Sigmoid colon (tissue), 6 donors: ENCODE measurements at regions not wholly inside any gene's neighbourhood (a gene's known extent, or its start where the extent isn't known, plus 50 kb on each side); places are given as distances from the start of the nearest gene placed in this dataset.
A peak's percentile ranks its signal among the peaks of the same experiment; 100 is the strongest.

Experiments used
- DNase-seq: peaks from one replicate; pipeline ENCODE4 v3.0.0-alpha.2; 2019
- H3K27ac ChIP-seq, 4 donors: fragments of 200-600 bp; sonication (generic); one replicate each; pipeline ENCODE4 v1.5.1; 2016 to 2019; ENCODE audit warnings: mild to moderate bottlenecking in 1 of 4
- H3K27me3 ChIP-seq, 3 donors: fragments of 200-600 bp; sonication (generic); one replicate each; pipeline ENCODE4 v1.5.1; 2019; ENCODE audit warnings: mild to moderate bottlenecking in 1 of 3
- H3K36me3 ChIP-seq, 4 donors: fragments of 200-600 bp; sonication (generic); one replicate each; pipeline ENCODE4 v1.5.1; 2016 to 2019
- H3K4me1 ChIP-seq, 4 donors: fragments of 200-600 bp; sonication (generic); one replicate each; pipeline ENCODE4 v1.5.1; 2017 to 2019
- H3K4me3 ChIP-seq, 4 donors: fragments of 200-600 bp; sonication (generic); one replicate each; pipeline ENCODE4 v1.5.1; 2017 to 2019; ENCODE audit warnings: mild to moderate bottlenecking in 2 of 4, moderate library complexity in 1 of 4
- H3K9me3 ChIP-seq, 4 donors: fragments of 200-600 bp in 3 of 4; sonication (generic) in 3 of 4; one replicate each; pipeline versions ENCODE4 v1.5.1 to v1.6.1; 2013 to 2019
- CTCF ChIP-seq, 4 experiments: fragments of 450-650 bp in 3 of 4; fragments of 200-600 bp in 1 of 4; IDR thresholded peaks; one replicate each; pipeline ENCODE4 v1.5.1; 2016 to 2019; ENCODE audit warnings: antibody characterized with exemption in 4 of 4, mild to moderate bottlenecking in 3 of 4, moderate library complexity in 2 of 4
- EP300 ChIP-seq, 4 donors: sonication (generic); formaldehyde crosslinking; IDR thresholded peaks; one replicate each; pipeline ENCODE4 v1.6.1; 2017; ENCODE audit warnings: antibody characterized with exemption in 4 of 4
- POLR2A ChIP-seq, 2 donors: fragments of 450-650 bp; IDR thresholded peaks; one replicate each; pipeline ENCODE4 v1.6.1; 2016; ENCODE audit warnings: antibody characterized with exemption in 2 of 2, mild to moderate bottlenecking in 2 of 2, moderate library complexity in 2 of 2
- POLR2AphosphoS5 ChIP-seq, 4 donors: sonication (generic); formaldehyde crosslinking; IDR thresholded peaks; one replicate each; pipeline ENCODE4 v1.6.1; 2017; ENCODE audit warnings: antibody characterized with exemption in 4 of 4
- WGBS, 2 donors: extraction: QIAGEN DNeasy Blood & Tissue Kit; methylation state at CpG; one replicate each; pipeline ENCODE4 v1.1.7; 2013; 5-methylcytosine and 5-hydroxymethylcytosine counted together
- intact Hi-C: fragments of 100-400 bp; cut with DNase I; formaldehyde crosslinking; loops from one replicate; pipeline ENCODE4 v1.15.1; 2023
- donor health status: healthy with polysubstance abuse.
- donor health status: healthy.

- intact Hi-C loops: no loop called here
These were observed 633.2 kb downstream of the TNS3 start for GRCh38 chr7:46948716-46949115.

GRCh38 chr7:46945328-46945727 lies 636.6 kb downstream of the TNS3 start:
- no peak for DNase-seq
- Histone ChIP-seq H3K4me1 (peaks cover 0 to 4% (median 0%) of the 10 kb centered on the region in 4 donors), H3K27ac (no peak overlapping the region), H3K9me3 (no peaks in the 10 kb centered on the region), H3K27me3 (no peaks in the 10 kb centered on the region), H3K36me3 (no peaks in the 10 kb centered on the region), H3K4me3 (no peak overlapping the region)
- TF ChIP-seq POLR2AphosphoS5 (IDR thresholded peaks at IDR 0.05) (no peak), POLR2A (IDR thresholded peaks at IDR 0.05) (no peak), EP300 (IDR thresholded peaks at IDR 0.05) (no peak), CTCF (IDR thresholded peaks at IDR 0.05) (no peak)
- intact Hi-C loops: no loop called here

More at GRCh38 chr7:46948716-46949115, 633.2 kb downstream of the TNS3 start:
- Histone ChIP-seq H3K27ac (no peak overlapping the region), H3K27me3 (no peaks in the 10 kb centered on the region), H3K9me3 (no peaks in the 10 kb centered on the region), H3K4me1 (peaks cover 0 to 4% (median 0%) of the 10 kb centered on the region in 4 donors), H3K4me3 (no peak overlapping the region), H3K36me3 (no peaks in the 10 kb centered on the region)
- 81 to 82% methylated on average over 6 of the region's 6 CpGs for WGBS, 2 donors
- no peak for DNase-seq
- TF ChIP-seq EP300 (IDR thresholded peaks at IDR 0.05): no peak
- no peak for TF ChIP-seq CTCF (IDR thresholded peaks at IDR 0.05)
- no peak for TF ChIP-seq POLR2AphosphoS5 (IDR thresholded peaks at IDR 0.05)
- no peak for TF ChIP-seq POLR2A (IDR thresholded peaks at IDR 0.05)

GRCh38 chr7:46943996-46944395 lies 637.9 kb downstream of the TNS3 start:
- H3K27me3 ChIP-seq: no peaks in the 10 kb centered on the region
- DNase-seq: no peak
- TF ChIP-seq POLR2A (IDR thresholded peaks at IDR 0.05): no peak
- peak in 1 of 4 donors; percentile 39 for TF ChIP-seq POLR2AphosphoS5 (IDR thresholded peaks at IDR 0.05)
- TF ChIP-seq EP300 (IDR thresholded peaks at IDR 0.05): no peak
- no peak for TF ChIP-seq CTCF (IDR thresholded peaks at IDR 0.05)
- intact Hi-C loops: no loop called here
- H3K9me3 ChIP-seq: no peaks in the 10 kb centered on the region
- peaks cover 0 to under 1% (median 0%) of the 10 kb centered on the region in 4 donors for H3K4me1 ChIP-seq
- H3K36me3 ChIP-seq: no peaks in the 10 kb centered on the region
- no peak overlapping the region for H3K27ac ChIP-seq
- no peak overlapping the region for H3K4me3 ChIP-seq
- WGBS, 2 donors: 85 to 88% methylated on average over 3 of the region's 3 CpGs

- intact Hi-C loops: no loop called here
- TF ChIP-seq EP300 (IDR thresholded peaks at IDR 0.05): no peak
- no peak for TF ChIP-seq POLR2AphosphoS5 (IDR thresholded peaks at IDR 0.05)
- no peak for TF ChIP-seq POLR2A (IDR thresholded peaks at IDR 0.05)
- no peak for TF ChIP-seq CTCF (IDR thresholded peaks at IDR 0.05)
- WGBS, 2 donors: 84 to 94% methylated on average over 5 of the region's 5 CpGs
These were observed 639.3 kb downstream of the TNS3 start for GRCh38 chr7:46942574-46942973.

GRCh38 chr7:46940178-46940577 lies 641.7 kb downstream of the TNS3 start:
- 74 to 84% methylated on average over 5 of the region's 5 CpGs for WGBS, 2 donors
- no peak for TF ChIP-seq POLR2A (IDR thresholded peaks at IDR 0.05)
- no peak for TF ChIP-seq CTCF (IDR thresholded peaks at IDR 0.05)
- no peak for TF ChIP-seq POLR2AphosphoS5 (IDR thresholded peaks at IDR 0.05)
- no peak for TF ChIP-seq EP300 (IDR thresholded peaks at IDR 0.05)
- H3K9me3 ChIP-seq: no peaks in the 10 kb centered on the region
- H3K27ac ChIP-seq: no peak overlapping the region
- intact Hi-C loops: no loop called here
- H3K27me3 ChIP-seq: no peaks in the 10 kb centered on the region
- H3K4me1 ChIP-seq: no peaks in the 10 kb centered on the region
- no peak overlapping the region for H3K4me3 ChIP-seq
- no peak for DNase-seq
- no peaks in the 10 kb centered on the region for H3K36me3 ChIP-seq

More at GRCh38 chr7:46942574-46942973, 639.3 kb downstream of the TNS3 start:
- Histone ChIP-seq H3K9me3 (no peaks in the 10 kb centered on the region), H3K4me1 (no peaks in the 10 kb centered on the region), H3K27me3 (no peaks in the 10 kb centered on the region), H3K4me3 (no peak overlapping the region), H3K27ac (no peak overlapping the region), H3K36me3 (no peaks in the 10 kb centered on the region)
- no peak for DNase-seq
